Activated CD4-positive, alpha-beta T cell treated with anti-CD3 and anti-CD28 coated beads, Interleukin-2, amount 50 U/mL, for 4 hours (primary cell): ENCODE measurements at regions not wholly inside any gene's neighbourhood (a gene's known extent, or its start where the extent isn't known, plus 50 kb on each side); places are given as distances from the start of the nearest gene placed in this dataset.
"Not testable (repeated sequence)": the region's sequence is repeated elsewhere in the genome, so short reads cannot be mapped to it uniquely, and the experiment has no call there.

ENCODE experiments used
- DNase-seq, 2 experiments: peaks; one replicate each; pipeline ENCODE4 v3.0.0-alpha.2; 2020

DNA sequence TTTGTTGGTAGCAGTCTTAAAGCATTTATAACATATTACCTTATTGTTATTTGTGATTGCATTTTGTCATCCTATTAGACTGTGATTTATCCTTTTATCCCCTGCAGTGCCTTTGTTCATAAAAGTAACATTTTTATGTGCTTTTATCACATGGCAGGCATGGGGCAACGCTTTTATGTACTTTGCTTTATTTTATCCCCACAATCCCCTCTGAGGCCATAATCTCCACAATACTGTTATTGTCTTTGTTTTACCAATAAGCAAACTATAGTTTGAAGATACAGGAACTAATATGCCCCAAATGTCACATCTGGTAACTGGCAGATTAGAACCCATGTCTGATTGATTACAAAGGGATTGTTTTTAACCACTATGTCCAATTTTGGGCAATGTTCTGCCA, 613.5 kb downstream of the REEP3 start:
- no peak for DNase-seq

GRCh38 chr10:64142395-64142794, 621.2 kb downstream of the REEP3 start:
- no peak for DNase-seq

DNA sequence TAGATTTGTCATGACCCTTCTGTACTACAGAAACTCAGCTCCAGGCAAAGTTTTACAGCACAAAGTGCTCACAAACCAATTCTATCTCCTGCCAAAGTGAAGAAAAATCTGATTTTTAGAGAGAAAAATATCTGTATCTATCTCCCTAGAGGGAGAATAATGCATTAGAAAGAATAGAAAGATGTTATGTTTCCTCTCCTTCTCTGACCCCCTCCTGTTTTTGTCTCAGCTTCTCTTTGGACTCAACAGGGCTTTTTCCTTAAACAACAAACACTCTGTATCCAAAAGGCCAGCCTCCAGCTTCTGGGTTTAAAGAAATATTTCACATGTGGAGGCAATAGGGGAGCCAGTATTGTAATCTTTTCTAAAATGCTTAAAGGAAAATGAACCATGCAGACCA, 627.4 kb downstream of the REEP3 start:
- DNase-seq, result no peak

GRCh38 chr10:64156166-64156565, 635.0 kb downstream of the REEP3 start:
- DNase-seq, result no peak

DNA sequence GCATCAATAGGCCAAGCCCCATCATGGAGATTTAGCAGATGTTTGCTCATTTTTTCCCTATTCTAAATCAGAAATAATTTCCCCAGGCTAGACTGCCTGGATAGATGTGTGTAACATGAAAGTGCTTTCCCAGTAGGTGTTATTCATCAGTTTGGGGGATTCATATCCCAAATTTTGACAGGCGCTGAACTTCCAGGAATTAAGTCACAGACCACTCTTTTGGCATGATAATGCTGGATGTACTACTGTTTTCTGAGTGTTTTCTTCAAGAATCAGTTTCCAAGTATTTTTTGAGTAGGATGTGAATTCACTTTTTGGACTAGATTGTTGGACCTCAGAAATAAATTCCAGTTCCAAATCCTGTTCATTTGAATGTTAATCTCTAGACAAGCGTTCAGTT, 637.4 kb downstream of the REEP3 start:
- no peak for DNase-seq

DNA sequence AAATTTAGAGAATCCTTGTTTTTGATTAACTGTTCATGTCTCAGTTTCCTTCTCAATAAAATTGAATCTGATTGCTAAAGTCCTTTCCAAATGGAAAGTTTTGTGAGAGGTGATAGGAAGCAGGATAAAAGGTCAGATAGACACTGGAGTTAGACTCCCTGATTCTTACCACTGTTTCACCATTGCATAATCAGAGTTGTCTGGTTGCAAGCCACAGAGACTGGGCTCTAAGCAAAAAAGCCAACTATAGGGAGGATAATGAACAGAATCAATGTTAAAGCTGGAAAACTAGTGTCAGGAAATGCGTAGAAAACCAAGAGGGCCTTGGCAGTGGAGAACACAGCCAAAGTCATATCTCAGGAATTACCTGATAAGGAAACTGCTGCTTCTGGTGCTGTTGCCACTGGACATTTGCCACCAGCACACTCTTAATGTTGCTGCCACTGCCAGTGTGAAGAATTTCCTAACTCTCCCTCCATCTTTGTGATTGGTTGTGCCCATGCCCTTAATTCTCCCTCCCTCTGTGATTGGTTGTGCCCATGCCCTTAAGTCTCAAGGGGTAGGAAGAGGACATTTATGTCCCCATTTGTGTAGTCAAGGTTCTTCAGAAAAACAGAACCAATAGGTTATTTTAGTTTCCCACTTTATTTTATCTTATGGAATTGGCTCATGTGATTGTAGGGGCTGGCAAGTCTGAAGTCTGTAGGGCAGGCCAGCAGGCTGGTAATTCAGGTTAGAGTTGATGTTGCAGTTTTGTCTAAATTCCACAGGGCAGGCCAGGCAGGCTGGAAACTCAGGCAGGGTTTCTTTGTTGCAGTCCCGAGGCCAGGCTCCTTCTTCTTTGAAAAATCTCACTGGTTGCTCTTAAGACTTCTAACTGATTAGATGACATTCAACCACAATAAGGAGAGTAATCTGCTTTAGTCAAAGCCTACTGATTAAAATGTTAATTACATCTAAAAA, 639.0 kb downstream of the REEP3 start:
- no peak for DNase-seq

- DNase-seq, result no peak
Measured at GRCh38 chr10:64170791-64171190, 649.6 kb downstream of the REEP3 start.

DNA sequence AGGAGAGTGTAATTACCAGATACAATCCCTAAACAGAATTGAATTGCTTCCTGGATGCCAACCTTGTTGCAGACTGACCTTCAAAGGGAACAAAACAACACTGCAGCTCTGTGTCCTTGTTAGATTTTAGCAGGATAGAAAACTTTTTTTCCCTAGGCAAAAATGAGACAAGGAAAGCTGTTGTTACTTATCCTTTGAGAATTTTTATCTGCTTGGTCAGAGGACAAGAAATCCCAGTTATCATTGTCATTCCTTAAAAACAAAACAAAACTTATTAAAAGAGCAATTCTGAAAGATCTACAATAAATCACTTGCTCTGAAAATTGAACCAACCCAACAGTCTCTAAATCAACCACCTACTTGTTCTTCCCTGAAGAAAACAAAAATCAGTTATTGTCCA, 652.6 kb downstream of the REEP3 start:
- no peak for DNase-seq

DNA sequence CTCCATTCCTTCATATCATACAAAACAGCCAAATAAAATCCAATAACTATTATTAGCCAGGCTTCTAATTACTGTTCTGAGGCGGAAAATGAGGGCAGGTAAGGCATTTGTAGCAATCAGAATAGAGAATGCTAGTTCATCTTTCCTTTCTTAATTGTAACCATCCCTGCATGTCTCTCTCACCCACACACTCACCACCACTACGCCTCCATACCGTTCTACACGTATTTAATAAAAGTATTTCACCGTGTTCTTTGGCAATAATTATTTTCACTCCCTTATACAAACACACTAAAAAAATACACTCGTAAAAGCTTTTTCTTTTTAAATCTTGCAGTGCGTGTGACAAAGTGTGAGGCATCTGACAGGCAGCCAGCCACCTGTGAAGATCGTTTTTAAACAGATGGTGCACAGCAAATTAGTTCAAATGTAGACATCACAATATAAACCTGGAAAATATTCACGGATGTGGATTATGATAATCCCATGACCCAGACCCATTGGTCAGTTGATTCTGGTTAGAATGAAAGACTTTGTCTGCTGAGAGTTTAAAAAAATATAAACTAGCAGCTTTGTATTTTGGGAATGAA, 653.6 kb downstream of the REEP3 start:
- no peak for DNase-seq

- DNase-seq, result no peak
Measured at GRCh38 chr10:64175271-64175962, 654.2 kb downstream of the REEP3 start.

DNA sequence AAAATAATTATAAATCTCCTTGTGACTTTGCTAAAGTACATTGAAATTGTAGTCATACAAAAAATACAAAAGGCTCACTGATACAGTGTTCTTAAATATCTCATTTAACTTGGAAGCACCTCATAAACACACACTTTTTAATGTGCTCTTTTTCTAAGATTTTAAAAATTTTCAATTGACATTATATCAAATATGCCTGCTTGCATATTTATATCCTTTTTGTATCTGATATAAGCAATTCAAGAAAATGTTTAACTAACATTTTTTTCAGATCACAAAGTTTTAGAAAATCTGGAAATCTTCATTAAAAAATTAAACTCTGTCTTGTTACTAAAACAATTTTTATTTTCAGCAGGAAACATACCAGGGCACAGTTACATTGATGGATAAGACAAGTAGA, 661.5 kb downstream of the REEP3 start:
- no peak for DNase-seq

DNA sequence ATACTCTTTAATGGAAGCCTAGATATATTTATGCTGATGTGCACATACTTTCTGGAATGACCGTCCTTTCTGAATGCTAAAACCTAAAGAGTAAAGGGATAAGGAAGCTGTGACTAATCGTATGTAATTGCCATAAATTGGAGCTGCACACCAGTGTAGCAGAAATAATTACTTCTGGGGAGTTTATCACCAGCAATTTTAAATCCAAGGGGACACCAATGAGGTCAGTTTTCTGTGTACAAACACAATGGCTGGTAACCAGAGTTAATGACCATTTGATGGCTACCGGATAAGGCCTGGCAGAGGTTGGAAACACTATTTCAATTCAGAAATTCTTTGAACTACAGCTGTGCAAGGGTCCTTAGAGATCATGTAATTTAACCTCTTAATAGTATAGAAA, 670.1 kb downstream of the REEP3 start:
- DNase-seq, result no peak

DNA sequence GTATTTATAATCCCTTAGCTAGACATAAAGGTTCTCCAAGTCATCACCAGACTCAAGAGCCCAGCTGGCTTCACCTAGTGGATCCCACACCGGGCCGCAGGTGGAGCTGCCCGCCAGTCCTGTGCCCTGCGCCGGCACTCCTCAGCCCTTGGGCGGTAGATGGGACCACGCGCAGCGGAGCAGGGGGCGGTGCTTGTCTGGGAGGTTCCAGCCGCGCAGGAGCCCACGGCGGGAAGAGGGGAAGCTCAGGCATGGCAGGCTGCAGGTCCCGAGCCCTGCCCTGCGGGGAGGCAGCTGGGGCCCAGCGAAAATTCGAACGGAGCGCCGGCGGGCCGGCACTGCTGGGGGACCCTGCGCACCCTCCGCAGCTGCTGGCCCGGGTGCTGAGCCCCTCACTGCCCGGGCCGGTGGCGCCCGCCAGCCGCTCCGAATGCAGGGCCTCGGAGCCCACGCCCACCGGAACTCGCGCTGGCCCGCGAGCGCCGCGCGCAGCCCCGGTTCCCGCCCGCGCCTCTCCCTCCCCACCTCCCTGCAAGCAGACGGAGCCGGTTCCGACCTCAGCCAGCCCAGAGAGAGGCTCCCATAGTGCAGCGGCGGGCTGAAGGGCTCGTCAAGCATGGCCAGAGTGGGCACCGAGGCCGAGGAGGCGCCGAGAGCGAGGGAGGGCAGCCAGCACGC, 675.6 kb downstream of the REEP3 start:
- no peak for DNase-seq

GRCh38 chr10:64201936-64202335, 680.7 kb downstream of the REEP3 start:
- no peak for DNase-seq

GRCh38 chr10:64204504-64204903, 683.3 kb downstream of the REEP3 start:
- DNase-seq, result not testable (repeated sequence)

GRCh38 chr10:64206409-64206808, 685.2 kb downstream of the REEP3 start:
- DNase-seq, result no peak

- no peak for DNase-seq
Measured at GRCh38 chr10:64209561-64209960, 688.4 kb downstream of the REEP3 start.

DNA sequence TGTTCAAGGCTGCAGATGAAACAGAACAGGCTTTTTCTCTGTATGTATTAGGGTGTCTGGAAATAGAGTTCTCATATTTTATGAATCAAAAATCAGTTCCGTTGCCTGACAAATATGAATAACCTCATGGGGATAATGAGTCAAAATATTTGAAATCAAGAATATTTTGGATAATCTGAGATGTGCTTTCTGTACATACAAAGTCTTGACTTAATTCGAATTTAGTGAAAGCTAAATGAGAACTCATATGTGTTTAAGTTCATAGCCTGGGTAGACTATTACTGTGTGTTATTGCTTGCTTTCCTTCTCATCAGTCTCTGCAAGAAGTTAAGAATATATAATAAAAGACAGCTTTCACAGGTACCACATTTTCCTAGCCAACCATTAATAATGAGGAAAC, 689.0 kb downstream of the REEP3 start:
- DNase-seq, result no peak

GRCh38 chr10:64211466-64211865, 690.3 kb downstream of the REEP3 start:
- DNase-seq, result no peak

DNA sequence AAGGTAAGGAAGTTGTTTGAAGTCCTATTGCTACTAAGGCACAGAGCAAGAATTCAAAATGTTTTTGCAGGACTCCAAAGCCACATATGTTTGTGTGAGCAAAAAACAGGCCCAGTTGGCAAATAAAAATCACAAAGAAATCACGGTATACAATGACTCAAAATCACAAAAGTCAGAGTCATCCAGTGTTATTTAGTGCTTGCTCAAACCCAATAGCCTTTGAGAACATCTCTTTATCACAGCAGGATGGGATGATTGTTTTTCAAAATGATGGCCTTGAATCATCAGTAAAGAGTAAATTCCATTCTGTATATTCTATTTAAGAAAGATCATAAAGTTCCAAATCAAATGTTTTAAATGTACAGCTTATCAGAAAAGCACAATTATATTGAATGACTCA, 693.9 kb downstream of the REEP3 start:
- no peak for DNase-seq

DNA sequence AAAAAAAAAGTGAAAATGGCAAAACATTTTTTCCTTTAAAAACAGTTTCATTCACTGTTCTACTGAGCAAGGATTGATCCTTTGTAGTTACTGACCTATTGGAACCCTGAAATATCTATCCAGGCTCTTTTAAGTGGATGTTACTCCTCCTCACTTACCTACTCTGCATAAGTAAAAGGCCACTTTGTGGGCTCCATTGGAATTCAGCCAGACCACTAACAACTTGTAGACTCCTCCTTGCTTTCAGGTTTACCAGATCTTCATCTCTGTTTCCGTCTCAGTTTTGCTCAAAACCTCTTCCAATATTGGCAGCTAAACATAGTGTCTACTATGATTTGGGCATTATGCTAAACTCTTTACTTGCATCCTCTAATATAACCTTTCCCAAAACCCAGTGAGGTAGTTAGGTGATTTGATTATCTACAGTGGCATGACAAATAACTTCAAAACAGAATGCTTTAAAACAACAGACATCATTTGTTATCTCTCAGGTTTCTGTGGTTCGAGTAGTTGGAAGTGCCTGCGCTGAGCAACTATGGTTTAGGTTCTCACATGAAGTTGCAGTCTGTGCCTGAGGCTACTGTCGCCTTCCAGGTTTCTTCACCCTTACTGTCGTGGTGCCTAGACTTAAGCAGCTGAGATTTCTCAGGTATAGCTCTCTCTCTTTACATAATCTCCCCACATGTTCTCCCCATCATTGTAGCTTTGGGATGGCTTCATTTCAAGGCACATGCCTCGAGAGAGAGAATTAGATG, 698.2 kb downstream of the REEP3 start:
- no peak for DNase-seq

DNA sequence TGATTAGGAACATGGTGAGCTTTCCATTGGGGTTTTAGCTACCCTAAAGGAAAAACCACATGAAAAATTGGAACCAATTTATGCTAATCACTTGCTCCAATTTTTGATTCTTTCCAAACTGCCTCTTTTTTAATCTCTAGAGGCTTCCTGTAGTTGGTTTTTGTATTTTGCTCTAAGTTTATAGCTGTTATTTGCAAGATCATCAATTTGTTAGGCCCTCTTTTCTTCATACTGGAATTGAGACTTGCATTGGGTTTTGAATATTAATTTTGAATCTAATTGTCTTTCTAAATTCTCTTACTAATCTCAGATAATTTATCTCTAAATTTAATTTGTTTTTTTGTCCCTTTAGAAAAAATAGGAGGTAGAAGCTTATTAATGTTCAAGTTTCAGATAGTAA, 713.3 kb downstream of the REEP3 start:
- no peak for DNase-seq

DNA sequence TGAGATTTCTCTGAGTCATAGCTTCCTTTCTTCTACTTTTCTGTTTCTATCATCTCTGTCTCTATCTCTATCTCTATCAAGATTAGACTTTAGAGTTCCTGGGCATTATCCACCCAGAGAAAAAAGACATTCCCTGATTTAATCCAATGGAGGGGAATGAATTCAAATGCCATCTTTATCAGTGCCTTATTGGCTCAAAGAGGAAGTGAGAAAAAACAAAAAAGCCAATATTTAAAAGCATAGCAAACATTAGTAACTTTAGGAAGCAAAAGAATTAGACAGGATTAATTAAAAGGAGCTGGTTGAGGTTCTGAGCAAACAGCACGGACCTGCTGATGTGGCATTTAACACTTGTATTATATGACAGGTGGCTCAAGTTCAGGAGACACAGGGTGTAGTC, 736.5 kb downstream of the REEP3 start:
- DNase-seq, result no peak
